Keratinocyte (primary cell): ENCODE measurements at regions not wholly inside any gene's neighbourhood (a gene's known extent, or its start where the extent isn't known, plus 50 kb on each side); places are given as distances from the start of the nearest gene placed in this dataset.

Experiments
- DNase-seq: peaks from one replicate; pipeline ENCODE4 v3.0.0-alpha.2; 2011; ENCODE audit warnings: low read depth, missing footprints, low spot score
- FAIRE-seq: peaks from 2 replicates; lab custom pipeline; 2011; peaks lifted over from hg19 to GRCh38; lab: Jason Lieb, UNC
- H2AFZ ChIP-seq: 2 replicates; pipeline ENCODE4 v1.6.0; 2012; ENCODE audit warnings: low read length, control low read depth, inconsistent platforms; ENCODE audit not compliant: control insufficient read depth
- H3K27ac ChIP-seq: 2 replicates; pipeline ENCODE4 v1.5.1; 2011; ENCODE audit warnings: low read length; ENCODE audit not compliant: control insufficient read depth, insufficient read depth
- H3K27me3 ChIP-seq: 3 replicates; pipeline ENCODE4 v1.6.0; 2011; ENCODE audit warnings: low read length; ENCODE audit not compliant: control insufficient read depth, insufficient read depth; ENCODE audit errors: extremely low read depth
- H3K36me3 ChIP-seq, 2 experiments: 2 replicates in 1 of 2; 3 replicates in 1 of 2; pipeline ENCODE4 v1.5.1; 2011; ENCODE audit warnings: low read length in 2 of 2, mild to moderate bottlenecking in 1 of 2; ENCODE audit not compliant: control insufficient read depth in 2 of 2, insufficient read depth in 2 of 2; ENCODE audit errors: extremely low read depth in 1 of 2
- H3K4me1 ChIP-seq: 3 replicates; pipeline ENCODE4 v1.5.1; 2011; ENCODE audit warnings: low read length; ENCODE audit not compliant: control insufficient read depth, insufficient read depth; ENCODE audit errors: extremely low read depth
- H3K4me2 ChIP-seq: 3 replicates; pipeline ENCODE4 v1.6.0; 2011; ENCODE audit warnings: low read depth, low read length; ENCODE audit not compliant: control insufficient read depth, insufficient read depth; ENCODE audit errors: extremely low read depth
- H3K4me3 ChIP-seq, 3 experiments: fragments of 200-600 bp in 1 of 3; sonication (generic) in 1 of 3; 2 replicates in 2 of 3; 3 replicates in 1 of 3; pipeline ENCODE4 v1.5.1; 2011 to 2016; ENCODE audit warnings: low read length in 3 of 3, mild to moderate bottlenecking in 3 of 3, control low read depth in 2 of 3, inconsistent platforms in 1 of 3, low read depth in 1 of 3, mixed read lengths in 1 of 3, mixed run types in 1 of 3, moderate library complexity in 1 of 3; ENCODE audit not compliant: control insufficient read depth in 2 of 3, insufficient read depth in 2 of 3; ENCODE audit errors: extremely low read depth in 1 of 3
- H3K79me2 ChIP-seq: 2 replicates; pipeline ENCODE4 v1.6.0; 2012; ENCODE audit warnings: low read length; ENCODE audit not compliant: control insufficient read depth, insufficient read depth
- H3K9ac ChIP-seq: 3 replicates; pipeline ENCODE4 v1.6.0; 2011; ENCODE audit warnings: low read length; ENCODE audit not compliant: control insufficient read depth, insufficient read depth; ENCODE audit errors: extremely low read depth
- H3K9me1 ChIP-seq: 3 replicates; pipeline ENCODE4 v1.6.0; 2011; ENCODE audit warnings: low read length; ENCODE audit not compliant: control insufficient read depth, insufficient read depth; ENCODE audit errors: extremely low read depth
- H3K9me3 ChIP-seq: 2 replicates; pipeline ENCODE4 v1.5.1; 2012; ENCODE audit warnings: low read depth, low read length; ENCODE audit not compliant: control insufficient read depth
- H4K20me1 ChIP-seq: 3 replicates; pipeline ENCODE4 v1.6.0; 2011; ENCODE audit warnings: low read length; ENCODE audit not compliant: control insufficient read depth, insufficient read depth; ENCODE audit errors: extremely low read depth
- EZH2 ChIP-seq: IDR thresholded peaks from one replicate; pipeline ENCODE4 v1.6.1; 2012; ENCODE audit warnings: inconsistent platforms, mild to moderate bottlenecking, low read length, moderate library complexity
- dilution Hi-C: fragments of 300-500 bp; cut with MboI; formaldehyde crosslinking; loops from one replicate; pipeline ENCODE4 v1.7.0; 2020; ENCODE audit warnings: low sequenced_read_pairs; ENCODE audit not compliant: extremely low pct_ligation_motif_present
- TF ChIP-seq, protein P1 (sequence below), 3 experiments: IDR thresholded peaks in 1 of 3; conservative IDR thresholded peaks in 1 of 3; optimal IDR thresholded peaks in 1 of 3; 2 replicates in 2 of 3; 3 replicates in 1 of 3; pipeline versions ENCODE3 to v1.5.1; 2011; ENCODE audit warnings: low read length in 3 of 3, mild to moderate bottlenecking in 3 of 3, moderate library complexity in 2 of 3, control low read depth in 1 of 3, inconsistent platforms in 1 of 3; ENCODE audit not compliant: insufficient read depth in 2 of 3; ENCODE audit errors: extremely low read depth in 1 of 3

DNA sequence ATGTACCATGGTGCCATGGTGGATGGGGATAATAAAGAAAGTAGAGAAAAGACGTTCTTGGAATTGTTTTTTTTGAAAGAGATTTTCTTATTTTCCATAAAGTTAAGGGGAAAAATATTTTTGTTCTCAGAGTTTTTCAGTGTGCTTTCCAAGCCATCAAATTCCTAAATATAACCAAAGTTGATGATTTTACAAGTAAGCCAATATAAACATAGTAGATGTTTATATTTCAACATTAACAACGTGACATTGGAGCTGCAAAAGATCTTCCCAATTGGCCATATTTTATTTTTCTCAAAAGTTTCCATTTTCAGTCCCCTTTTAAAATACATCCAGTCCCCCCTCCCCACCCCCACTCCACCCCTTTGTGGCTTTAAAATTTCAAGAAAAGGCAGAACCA is 80.9 kb upstream of the PICALM start:
- Histone ChIP-seq H3K79me2 (no peaks in the 10 kb centered on the region), H3K4me1 (peaks cover 35% of the 10 kb centered on the region), H3K9me3 (no peaks in the 10 kb centered on the region), H3K27me3 (no peaks in the 10 kb centered on the region), H3K27ac (no peak overlapping the region), H3K9me1 (no peaks in the 10 kb centered on the region), H3K9ac (no peak overlapping the region), H4K20me1 (no peaks in the 10 kb centered on the region), H2AFZ (no peak overlapping the region), H3K4me2 (no peak overlapping the region), H3K36me3 (no peaks in the 10 kb centered on the region), H3K4me3 (no peak overlapping the region)
- dilution Hi-C loops = no loop called here
- FAIRE-seq (no peak), DNase-seq (no peak)
- no peak for TF ChIP-seq EZH2
- TF ChIP-seq, protein P1, sequence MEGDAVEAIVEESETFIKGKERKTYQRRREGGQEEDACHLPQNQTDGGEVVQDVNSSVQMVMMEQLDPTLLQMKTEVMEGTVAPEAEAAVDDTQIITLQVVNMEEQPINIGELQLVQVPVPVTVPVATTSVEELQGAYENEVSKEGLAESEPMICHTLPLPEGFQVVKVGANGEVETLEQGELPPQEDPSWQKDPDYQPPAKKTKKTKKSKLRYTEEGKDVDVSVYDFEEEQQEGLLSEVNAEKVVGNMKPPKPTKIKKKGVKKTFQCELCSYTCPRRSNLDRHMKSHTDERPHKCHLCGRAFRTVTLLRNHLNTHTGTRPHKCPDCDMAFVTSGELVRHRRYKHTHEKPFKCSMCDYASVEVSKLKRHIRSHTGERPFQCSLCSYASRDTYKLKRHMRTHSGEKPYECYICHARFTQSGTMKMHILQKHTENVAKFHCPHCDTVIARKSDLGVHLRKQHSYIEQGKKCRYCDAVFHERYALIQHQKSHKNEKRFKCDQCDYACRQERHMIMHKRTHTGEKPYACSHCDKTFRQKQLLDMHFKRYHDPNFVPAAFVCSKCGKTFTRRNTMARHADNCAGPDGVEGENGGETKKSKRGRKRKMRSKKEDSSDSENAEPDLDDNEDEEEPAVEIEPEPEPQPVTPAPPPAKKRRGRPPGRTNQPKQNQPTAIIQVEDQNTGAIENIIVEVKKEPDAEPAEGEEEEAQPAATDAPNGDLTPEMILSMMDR (optimal IDR thresholded peaks at IDR 0.05 in 1 of 3, IDR thresholded peaks at IDR 0.05 in 1 of 3, conservative IDR thresholded peaks at IDR 0.05 in 1 of 3; ENCODE audit: extremely low read depth in 1 of 3, insufficient read depth in 2 of 3, low read length in 3 of 3) = no peak

DNA sequence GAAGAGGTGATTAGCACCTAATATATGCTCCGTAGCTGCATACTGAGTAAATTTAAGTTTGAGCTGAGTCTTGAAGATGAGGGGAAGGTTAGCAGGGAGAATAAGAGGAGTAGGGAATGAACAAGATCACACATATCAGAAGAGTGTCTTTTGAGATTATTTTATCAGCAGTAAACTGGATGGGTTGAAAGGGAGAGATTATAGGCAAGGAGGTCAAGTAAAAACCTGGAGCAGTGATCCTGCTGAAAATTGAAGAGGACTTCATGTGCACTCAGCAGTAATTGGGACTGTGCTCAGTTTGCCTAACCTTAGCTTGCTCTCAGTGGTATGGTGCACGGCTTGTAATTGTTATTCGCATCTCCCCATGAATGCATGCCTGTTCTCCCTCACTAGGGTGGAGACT is 79.5 kb upstream of the PICALM start:
- no peak overlapping the region for H3K9ac ChIP-seq
- no peaks in the 10 kb centered on the region for H4K20me1 ChIP-seq
- no peaks in the 10 kb centered on the region for H3K79me2 ChIP-seq
- H3K4me1 ChIP-seq = peaks cover 33% of the 10 kb centered on the region
- H3K4me2 ChIP-seq = no peak overlapping the region
- H3K36me3 ChIP-seq = no peaks in the 10 kb centered on the region
- dilution Hi-C loops = no loop called here
- TF ChIP-seq, protein P1 (optimal IDR thresholded peaks at IDR 0.05 in 1 of 3, IDR thresholded peaks at IDR 0.05 in 1 of 3, conservative IDR thresholded peaks at IDR 0.05 in 1 of 3; ENCODE audit: extremely low read depth in 1 of 3, insufficient read depth in 2 of 3, low read length in 3 of 3) = no peak
- TF ChIP-seq EZH2 = no peak
- no peaks in the 10 kb centered on the region for H3K9me3 ChIP-seq
- no peak overlapping the region for H3K4me3 ChIP-seq
- H2AFZ ChIP-seq = no peak overlapping the region
- no peak overlapping the region for H3K27ac ChIP-seq
- DNase-seq (no peak), FAIRE-seq (no peak)
- no peaks in the 10 kb centered on the region for H3K9me1 ChIP-seq
- no peaks in the 10 kb centered on the region for H3K27me3 ChIP-seq
